ENCODE measurements at regions not wholly inside any gene's neighbourhood (a gene's known extent, or its start where the extent isn't known, plus 50 kb on each side); places are given as distances from the start of the nearest gene placed in this dataset.

DNA sequence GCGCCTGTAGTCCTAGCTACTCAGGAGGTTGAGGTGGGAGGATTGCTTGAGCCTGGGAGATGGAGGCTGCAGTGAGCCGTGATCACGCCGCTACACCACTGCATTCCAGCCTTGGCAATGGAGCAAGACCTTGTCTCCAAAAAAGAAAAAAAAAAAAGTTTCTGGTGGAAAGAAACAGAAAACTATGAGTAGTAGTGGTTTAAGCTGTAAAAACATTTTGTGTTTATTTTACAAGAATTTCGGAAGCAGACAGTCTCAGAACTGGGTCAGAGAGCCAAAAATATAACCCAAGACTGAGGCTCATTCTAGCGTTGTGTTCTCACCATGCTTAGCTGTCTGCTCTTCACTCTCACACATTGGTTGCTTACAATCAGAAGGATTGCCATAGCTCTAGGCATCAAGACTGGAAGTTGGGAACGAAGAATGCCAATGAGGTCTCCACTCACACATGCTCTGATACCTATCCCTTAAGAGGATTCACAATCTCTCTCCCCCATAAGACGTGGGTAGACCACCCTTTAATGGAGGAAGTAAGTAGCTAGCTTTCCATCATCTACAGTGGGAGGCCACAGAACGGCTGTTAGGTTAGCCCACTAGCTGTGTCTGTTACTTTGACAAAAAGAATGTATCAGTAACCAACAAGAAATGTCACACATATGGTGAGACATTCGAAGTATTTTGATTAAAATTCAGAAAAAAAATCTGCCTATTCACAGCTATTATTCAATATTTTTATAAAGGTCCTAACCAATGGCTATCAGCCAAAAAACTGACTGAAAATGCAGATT is 117.6 kb upstream of the RASSF8 start:
- no peak for DNase-seq (ENCODE audit: low spot score)
- intact Hi-C loops (cut with DNase I) = no loop called here

DNA sequence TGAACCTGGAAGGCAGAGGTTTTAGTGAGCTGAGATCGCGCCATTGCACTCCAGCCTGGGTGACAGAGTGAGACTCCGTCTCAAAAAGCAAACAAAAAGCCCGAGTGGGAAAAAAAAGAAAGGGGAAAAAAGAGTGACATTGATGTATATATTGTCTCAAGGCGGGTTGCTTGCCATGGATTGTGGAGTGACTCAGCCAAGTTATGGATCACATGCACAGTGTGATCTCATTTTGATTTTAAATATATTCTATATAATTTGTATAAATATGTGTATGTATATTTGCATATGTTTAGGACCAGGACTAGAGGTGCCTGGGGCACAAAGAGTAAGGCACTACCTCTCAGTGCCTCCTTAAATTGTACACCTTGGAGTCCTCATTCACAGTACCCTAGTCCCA is 116.2 kb upstream of the RASSF8 start:
- no peak for DNase-seq (ENCODE audit: low spot score)
- intact Hi-C loops (cut with DNase I) = no loop called here

DNA sequence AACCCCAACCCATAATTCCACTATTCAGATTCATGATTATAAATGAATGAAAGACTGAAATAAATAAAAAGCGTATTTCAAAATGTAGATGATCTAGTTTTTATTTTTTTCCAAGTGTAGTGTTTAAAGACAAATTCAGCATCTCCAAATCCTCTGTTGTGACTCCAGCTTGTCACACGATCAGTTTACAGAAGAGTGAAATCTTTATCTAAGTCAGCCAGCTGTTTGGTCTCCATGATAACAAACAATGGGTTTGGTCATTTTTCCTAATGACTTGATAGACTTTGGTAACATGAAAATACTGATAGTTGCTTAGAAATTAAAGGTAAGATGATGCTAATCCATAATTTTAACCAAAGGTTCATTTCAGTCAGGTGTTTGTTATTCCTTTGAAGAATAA is 114.5 kb upstream of the RASSF8 start:
- DNase-seq (ENCODE audit: low spot score) = no peak
- intact Hi-C loops (cut with DNase I) = no loop called here

DNA sequence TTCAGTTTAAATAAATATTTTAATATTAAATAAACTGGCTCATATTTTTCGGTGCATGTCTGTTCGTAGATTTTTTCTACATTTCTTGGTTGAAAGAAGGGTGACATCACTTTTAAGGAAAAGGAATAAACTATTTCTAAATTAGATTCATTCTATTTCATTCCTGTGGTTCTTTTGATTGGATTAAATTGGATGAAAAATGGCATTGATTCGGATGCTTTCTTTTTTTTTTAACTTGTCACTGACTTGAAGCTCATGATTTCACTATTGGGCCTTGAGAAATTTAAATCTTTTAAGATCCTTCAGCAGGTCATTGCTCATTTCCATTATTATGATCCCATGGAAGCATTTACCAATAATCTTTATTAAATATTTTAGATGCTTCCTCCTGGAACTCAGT is 113.1 kb upstream of the RASSF8 start:
- no peak for DNase-seq (ENCODE audit: low spot score)
- intact Hi-C loops (cut with DNase I) = no loop called here

DNA sequence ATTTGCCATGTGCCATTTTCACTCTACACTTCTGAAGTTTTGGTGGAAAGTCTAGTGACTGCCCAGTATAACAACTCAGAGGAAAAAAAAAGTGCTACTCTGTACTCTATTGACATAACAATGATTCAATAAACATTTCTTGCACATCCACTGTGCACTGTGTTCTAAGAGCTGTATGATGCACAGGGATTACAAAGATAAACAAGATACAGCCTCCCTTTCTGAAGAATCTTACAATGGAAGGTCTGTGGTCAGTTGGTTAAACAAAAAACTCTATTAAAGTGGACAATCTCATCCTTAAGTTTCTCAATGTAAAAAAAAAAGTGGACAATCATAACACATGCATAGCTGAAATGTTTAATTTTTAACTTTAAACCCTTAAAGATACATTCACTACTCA is 105.7 kb upstream of the RASSF8 start:
- DNase-seq (ENCODE audit: low spot score) = no peak
- intact Hi-C loops (cut with DNase I) = no loop called here

DNA sequence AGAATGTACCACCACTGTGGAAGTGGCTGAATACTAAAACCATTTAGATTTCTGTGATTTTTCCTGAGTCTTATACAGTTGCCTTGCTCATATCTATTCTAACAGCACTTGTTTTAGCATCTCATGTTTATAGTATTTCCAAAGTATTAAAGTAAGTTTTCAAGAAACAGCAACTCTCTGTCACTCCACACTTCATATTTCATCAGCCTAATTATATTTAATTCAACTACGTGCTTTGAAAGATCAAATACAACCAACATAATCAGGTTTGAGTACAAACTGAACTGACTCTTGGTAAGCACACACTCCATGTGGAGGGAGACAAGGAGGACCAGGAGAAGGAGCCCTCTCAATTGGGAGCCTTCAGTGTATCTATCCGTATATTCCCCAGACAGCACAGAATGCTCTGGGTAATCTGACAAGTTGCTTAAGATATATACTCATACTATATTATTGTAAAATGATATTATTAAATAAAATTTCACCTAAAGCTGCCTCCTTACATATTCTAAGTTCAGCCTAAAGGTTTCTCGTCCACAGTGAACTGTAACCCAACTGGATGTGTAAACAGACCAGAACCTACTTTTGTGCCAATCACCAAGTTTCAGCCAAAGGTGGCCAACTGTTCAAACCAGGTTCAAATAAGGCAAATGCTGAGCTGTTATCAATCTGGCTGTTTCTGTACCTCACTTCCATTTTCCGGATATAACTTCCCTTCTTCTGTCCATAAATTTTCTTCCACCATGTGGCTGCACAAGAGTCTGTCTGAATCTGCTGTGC is 105.0 kb upstream of the RASSF8 start:
- DNase-seq (ENCODE audit: low spot score) = no peak

DNA sequence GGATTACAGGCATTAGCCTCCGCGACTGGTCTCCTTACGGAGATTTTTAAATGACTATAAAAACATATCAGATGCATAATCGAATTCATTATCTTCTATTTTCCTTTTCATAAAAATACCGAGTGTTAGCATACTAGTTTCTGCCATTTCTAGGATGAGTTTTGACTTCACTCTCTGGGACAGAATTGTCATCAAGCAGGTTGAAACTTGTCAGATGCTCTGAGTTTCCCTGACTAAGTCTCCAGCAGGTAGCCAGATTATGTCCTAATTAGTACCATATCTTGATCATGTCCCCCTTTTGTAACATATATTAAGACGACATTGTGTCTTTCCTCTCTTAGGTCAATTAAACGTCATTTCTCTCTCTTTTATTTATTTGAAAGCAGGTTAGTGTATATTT is 103.5 kb upstream of the RASSF8 start:
- no peak for DNase-seq (ENCODE audit: low spot score)
- intact Hi-C loops (cut with DNase I) = no loop called here

More for the DNA sequence above, 105.0 kb upstream of the RASSF8 start:
- intact Hi-C loops (cut with DNase I) = no loop called here

DNA sequence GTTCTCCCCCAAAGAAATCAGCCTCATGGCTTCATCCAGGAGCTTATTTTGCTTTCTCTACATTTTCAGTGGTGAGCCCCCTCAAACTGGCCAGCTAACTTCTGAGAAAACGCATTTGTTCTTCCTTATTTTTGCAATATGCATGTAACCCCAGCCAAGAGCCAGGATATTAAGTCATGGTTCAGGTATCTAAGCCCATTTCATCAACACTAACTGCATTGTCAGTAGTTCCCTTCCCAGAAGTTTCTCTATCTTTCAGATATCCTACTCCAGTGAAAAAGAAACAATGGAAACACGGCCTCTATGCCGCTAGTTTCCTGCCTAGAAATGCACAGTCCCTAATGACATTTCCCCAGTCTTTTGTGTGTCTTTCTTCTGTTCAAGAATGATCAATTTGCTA is 102.8 kb upstream of the RASSF8 start:
- intact Hi-C loops (cut with DNase I) = no loop called here
- no peak for DNase-seq (ENCODE audit: low spot score)

DNA sequence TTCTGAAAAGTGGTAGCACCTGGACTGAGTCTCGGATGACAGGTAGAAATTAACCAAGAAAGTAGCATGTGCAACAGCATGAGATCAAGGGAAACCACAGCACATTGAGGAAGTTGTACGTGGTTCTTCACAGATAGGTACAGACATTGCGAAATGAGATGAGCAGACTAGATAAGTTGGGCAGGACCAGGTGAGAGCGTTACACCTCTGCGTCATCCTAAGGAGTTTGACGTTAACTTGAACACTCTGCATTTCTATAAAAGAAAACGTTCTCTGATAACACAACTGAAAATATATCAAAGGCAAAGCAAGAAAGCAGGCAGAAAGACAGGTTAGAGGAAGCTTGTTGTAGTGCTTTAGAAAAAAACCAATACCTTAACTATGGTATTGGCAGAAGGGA is 98.5 kb upstream of the RASSF8 start:
- intact Hi-C loops (cut with DNase I) = no loop called here
- no peak for DNase-seq (ENCODE audit: low spot score)

DNA sequence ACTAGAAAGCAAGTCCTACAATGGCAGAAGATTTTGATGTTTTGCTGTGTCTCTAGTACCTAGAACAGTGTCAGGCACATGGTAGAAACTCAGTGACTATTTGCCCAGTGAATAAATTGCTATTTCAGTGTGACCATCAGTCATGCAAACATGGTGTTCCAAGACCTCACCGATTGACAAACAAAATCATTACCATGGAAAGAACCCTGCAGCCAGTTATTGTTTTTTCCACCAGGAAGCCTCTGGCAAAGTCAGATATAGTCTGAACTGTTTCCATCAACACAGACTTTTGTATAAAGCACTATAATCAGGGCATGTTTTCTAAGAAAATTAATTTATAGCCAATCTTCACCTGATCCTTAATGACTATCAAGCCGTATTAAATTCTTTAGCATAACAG is 97.3 kb upstream of the RASSF8 start:
- DNase-seq (ENCODE audit: low spot score) = no peak
- intact Hi-C loops (cut with DNase I) = no loop called here

DNA sequence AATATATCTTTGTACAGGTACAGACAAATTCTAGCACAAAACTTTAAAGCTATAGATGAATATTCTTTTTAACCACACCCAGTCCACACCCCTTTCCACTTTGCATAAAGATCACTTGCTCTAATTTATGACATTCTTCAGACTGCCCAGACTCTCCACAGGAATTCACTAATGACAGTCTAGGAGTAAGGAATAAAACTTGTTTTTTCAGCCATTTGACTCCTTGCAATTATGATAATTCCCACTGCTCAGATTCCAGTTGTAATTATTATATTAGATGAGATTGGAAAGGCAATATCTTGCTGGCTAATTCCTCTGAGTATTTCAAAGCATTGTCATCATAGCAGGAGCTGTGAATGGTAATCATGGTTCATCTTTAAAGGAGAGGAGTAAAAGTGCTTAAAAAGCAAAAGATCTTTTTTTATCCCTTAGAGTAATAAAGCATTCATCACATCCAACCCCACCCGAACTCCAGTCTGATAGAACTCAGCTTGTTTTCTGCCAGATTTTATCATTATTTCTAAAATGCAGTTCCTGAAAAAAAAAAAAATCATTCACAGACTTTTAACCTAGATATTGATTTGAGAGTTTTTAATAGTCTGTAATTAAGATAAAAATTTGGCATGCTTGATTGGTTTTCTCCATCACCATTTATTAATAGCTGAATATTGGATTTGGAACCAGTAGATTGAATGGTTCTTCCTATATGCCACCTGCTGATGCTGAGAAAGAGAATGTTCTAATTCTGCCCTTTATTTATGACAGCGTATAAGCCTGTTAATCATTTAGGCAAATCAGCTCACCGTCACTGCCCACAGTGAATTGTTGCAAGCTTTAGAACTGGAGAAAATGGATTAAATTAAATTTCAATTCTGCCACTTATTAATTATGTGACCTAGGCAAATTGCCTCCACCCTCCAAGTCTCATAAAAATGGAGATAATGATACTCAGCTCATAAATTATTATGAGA is 93.9 kb upstream of the RASSF8 start:
- no peak for DNase-seq (ENCODE audit: low spot score)
- intact Hi-C loops (cut with DNase I) = no loop called here

DNA sequence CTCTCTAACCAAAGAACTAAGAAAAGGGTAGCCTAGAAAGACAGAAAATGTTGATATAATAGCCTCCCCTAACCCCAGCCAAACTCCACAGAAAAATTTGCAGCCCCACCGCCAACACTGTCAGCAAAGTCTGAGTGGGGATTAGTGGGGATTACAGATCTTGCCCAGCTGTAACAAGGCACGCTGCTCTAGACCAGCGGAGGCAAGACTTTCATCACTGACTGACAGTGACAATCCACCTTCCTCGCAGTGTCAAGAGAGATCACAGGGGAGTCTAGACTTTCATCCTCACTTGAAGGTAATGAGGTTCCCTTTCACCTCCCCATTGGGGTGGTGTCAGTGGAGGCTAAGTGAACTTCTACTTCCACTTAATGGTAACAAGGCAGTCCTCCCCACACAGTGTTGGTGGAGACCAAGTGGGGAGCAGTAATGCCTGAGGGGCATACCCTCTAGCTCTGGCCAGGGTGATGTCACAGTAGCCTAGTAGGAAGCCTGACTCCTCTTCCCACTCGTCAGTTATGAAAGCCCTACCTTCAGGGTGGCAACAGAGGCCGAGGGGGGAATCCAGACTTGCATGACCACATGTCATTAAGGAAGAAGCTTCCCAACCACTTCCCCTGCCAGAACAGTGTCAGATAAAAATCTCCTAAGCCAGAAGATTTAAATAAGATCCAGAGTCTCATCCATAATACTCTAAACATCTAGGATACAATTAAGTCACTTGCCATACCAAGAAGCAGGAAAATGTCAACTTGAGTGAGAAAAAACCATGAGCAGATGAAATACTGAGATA is 91.7 kb upstream of the RASSF8 start:
- intact Hi-C loops (cut with DNase I) = no loop called here
- DNase-seq (ENCODE audit: low spot score) = no peak

DNA sequence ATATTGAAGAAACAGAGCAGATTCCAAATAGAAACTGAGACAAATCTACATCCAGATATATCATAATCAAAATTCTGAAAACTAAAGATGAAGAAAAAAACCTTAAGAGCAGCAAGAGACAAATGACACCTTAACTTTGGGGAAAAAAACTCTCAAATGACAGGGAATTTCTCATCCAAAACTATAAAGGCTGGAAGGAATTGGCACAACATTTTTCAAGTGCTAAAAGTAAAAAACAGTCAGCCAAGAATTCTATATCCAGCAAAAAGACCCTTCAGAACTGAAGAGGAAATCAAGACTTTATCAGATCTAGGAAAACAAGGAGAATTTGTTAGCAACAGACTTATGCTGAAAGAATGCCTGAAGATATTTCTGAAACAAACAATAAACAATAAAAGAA is 90.3 kb upstream of the RASSF8 start:
- intact Hi-C loops (cut with DNase I) = no loop called here
- DNase-seq (ENCODE audit: low spot score) = no peak

DNA sequence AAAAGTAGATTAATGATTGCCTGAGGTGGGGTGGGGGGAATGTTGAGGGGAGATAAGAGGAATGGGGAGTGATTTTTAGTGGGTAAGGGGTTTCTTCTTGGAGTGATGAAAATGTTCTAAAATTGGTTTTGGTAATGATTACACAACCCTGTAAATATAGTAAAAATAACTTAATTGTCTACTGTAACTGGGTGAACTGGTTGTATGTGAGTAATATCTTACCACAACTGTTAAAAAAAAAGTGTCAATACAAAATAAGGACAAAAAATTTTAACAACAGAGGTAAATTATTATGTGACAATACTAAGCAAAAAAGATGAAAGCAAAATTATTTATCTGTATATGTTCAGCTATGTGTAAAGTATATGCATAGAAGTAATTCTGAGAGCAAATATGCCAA is 86.3 kb upstream of the RASSF8 start:
- no peak for DNase-seq (ENCODE audit: low spot score)
- intact Hi-C loops (cut with DNase I) = no loop called here

DNA sequence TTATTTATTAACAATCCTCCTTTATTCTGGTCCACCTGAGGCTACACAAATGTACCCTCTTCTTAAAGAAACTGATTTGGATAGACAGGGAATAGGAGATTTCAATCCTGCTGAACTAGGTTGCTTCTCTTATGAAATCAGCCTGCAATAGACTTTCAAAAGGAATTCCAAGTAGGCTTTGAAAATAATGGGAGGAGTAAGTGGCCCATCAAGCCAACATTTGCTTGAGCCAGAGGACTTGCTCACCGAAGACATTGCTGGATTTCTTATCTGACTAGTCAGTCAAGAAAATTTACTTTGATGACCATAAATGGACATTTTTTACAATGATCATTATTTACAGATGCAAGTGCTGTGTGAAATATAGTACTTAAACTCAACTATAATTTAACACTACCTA is 82.8 kb upstream of the RASSF8 start:
- intact Hi-C loops (cut with DNase I) = no loop called here
- no peak for DNase-seq (ENCODE audit: low spot score)

DNA sequence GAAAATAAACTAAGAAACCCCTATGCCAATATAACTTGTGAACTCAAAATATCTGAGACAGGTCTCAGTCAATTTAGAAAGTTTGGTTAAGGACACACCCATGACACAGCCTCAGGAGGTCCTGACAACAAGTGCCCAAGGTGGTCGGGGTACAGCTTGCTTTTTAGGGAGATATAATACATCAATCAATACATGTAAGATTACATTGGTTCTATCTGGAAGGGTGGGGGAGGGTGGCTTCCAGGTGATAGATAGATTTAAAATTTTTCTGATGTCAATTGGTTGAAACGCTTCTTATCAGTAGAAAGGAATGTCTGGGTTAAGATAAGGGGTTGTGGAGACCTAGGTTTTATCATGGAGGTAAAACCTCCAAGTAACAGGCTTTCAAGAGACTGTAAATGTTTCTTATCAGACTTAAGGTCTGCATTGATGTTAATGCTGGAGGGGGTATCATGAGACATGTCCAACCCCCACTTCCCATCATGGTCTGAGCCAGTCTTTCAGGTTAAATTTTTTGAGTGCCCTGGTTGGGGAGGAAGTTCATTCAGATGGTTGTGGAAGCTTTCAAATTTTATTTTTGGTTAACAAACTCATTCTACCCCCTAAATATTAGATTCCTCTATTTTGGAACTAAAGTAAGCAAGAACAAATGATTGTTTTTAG is 82.0 kb upstream of the RASSF8 start:
- intact Hi-C loops (cut with DNase I) = no loop called here
- no peak for DNase-seq (ENCODE audit: low spot score)

DNA sequence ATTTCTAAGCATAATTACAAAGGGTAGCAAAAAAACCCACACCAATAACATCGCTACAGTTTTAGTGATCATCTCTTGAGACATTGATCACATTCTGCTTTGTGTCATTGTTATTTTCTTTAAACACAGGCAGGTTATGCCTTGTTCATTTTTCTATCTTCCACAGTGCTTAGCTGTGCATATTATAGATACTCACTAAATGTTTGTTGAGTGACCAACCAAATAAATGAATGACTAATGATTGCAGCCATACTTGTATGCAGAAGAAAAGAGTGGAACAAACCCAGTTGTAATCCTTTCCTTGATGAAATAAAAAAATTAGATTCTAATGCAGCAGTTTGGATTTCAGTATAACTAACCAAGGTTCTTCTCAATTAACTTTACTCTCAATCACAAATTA is 81.0 kb upstream of the RASSF8 start:
- intact Hi-C loops (cut with DNase I) = no loop called here
- no peak for DNase-seq (ENCODE audit: low spot score)

DNA sequence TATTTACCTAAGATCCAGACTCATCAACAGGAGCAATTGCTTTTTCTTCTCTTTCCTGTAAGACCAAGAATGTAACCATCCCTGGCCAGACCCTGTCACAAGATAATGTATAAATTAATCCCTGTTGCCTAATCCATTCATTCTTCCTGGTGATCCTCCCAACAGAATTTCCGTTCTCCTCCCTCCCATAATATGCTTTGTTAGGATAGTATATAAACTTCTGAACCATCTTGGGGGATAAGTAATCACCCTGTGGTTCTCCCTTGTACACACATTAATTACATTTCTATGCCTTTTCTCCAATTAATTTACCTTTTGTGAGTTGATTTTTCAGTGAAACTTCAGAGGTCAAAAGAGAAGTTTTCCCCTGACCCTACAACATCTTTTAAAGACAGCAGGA is 76.2 kb upstream of the RASSF8 start:
- intact Hi-C loops (cut with DNase I) = no loop called here

More for the DNA sequence above, 76.2 kb upstream of the RASSF8 start:
- no peak for DNase-seq (ENCODE audit: low spot score)
